A549 (cell line): ENCODE measurements at regions not wholly inside any gene's neighbourhood (a gene's known extent, or its start where the extent isn't known, plus 50 kb on each side); places are given as distances from the start of the nearest gene placed in this dataset.

Experiments
- ATAC-seq, 2 experiments: fragments of 200-7000 bp in 1 of 2; fragments of >200 bp in 1 of 2; cut with Nextera tagmentation in 1 of 2; cut with Tn5 transposase in 1 of 2; 3 replicates each; pipeline versions ENCODE4 v1.8.0 to v1.9.1; 2018 to 2020; ENCODE audit warnings: mild to moderate bottlenecking in 1 of 2, moderate library complexity in 1 of 2
- CTCF ChIA-PET: fragments of 300-600 bp; sonication (Branson Sonifier 250); formaldehyde crosslinking; extraction: SDS; loops from one replicate; lab custom pipeline; 2021; ENCODE audit warnings: antibody characterized with exemption, inconsistent platforms; lab: Yijun Ruan, JAX
- POLR2A ChIA-PET: fragments of 350-600 bp; formaldehyde crosslinking; extraction: SDS; loops from one replicate; lab custom pipeline; 2021; ENCODE audit warnings: antibody characterized with exemption, inconsistent platforms; lab: Yijun Ruan, JAX
- DNase-seq, 2 experiments: peaks; one replicate each; pipeline versions ENCODE4 v3.0.0 to v3.0.0-alpha.2; 2011 to 2016; ENCODE audit warnings: low read depth in 1 of 2, low spot score in 1 of 2
- FAIRE-seq: peaks from 2 replicates; lab custom pipeline; 2011; peaks lifted over from hg19 to GRCh38; lab: Jason Lieb, UNC
- H3K27ac ChIP-seq, 2 experiments: fragments of >200 bp; sonication (Bioruptor Twin); formaldehyde crosslinking; 3 replicates each; pipeline ENCODE4 v1.5.1; 2016 to 2017
- H3K4me1 ChIP-seq: fragments of >200 bp; sonication (Bioruptor Twin); formaldehyde crosslinking; 3 replicates; pipeline ENCODE4 v1.6.1; 2016
- H3K4me2 ChIP-seq: fragments of >200 bp; sonication (Bioruptor Twin); formaldehyde crosslinking; 3 replicates; pipeline ENCODE4 v1.6.1; 2016
- H3K4me3 ChIP-seq: fragments of >200 bp; sonication (Bioruptor Twin); formaldehyde crosslinking; 3 replicates; pipeline ENCODE4 v1.5.1; 2016
- H3K9me3 ChIP-seq: fragments of >200 bp; sonication (Bioruptor Twin); formaldehyde crosslinking; 3 replicates; pipeline ENCODE4 v1.6.1; 2016
- ATOH8 ChIP-seq: fragments of 250-450 bp; sonication (Bioruptor Pico); IDR thresholded peaks from 2 replicates; pipeline ENCODE4 v1.5.0; 2020; ENCODE audit warnings: low read depth, mild to moderate bottlenecking, moderate library complexity
- BHLHE40 ChIP-seq: IDR thresholded peaks from 2 replicates; pipeline ENCODE4 v1.6.1; 2012; ENCODE audit warnings: low read depth, low read length, inconsistent platforms
- CBX2 ChIP-seq: fragments of 200-600 bp; sonication (generic); IDR thresholded peaks from 2 replicates; pipeline ENCODE4 v1.6.1; 2016; ENCODE audit warnings: low read depth, mild to moderate bottlenecking, borderline replicate concordance
- CBX8 ChIP-seq: fragments of 200-600 bp; sonication (generic); IDR thresholded peaks from 2 replicates; pipeline ENCODE4 v1.6.1; 2016
- CHD2 ChIP-seq: fragments of 150-350 bp; IDR thresholded peaks from 2 replicates; pipeline ENCODE4 v1.6.1; 2014; ENCODE audit warnings: low read length; ENCODE audit not compliant: partially characterized antibody
- CHD4 ChIP-seq: fragments of 200-600 bp; sonication (generic); IDR thresholded peaks from 2 replicates; pipeline ENCODE4 v1.6.1; 2016; ENCODE audit warnings: antibody characterized with exemption, mild to moderate bottlenecking, borderline replicate concordance
- EHF ChIP-seq: fragments of 250-450 bp; sonication (Bioruptor Pico); IDR thresholded peaks from 2 replicates; pipeline ENCODE4 v1.5.0; 2020; ENCODE audit warnings: mild to moderate bottlenecking
- EHMT2 ChIP-seq: fragments of 200-600 bp; sonication (generic); IDR thresholded peaks from 2 replicates; pipeline ENCODE4 v1.6.1; 2016; ENCODE audit warnings: antibody characterized with exemption, low read depth, mild to moderate bottlenecking, moderate library complexity
- FOSB ChIP-seq: fragments of 250-450 bp; sonication (Bioruptor Pico); IDR thresholded peaks from 2 replicates; pipeline ENCODE4 v1.5.0; 2020; ENCODE audit warnings: mild to moderate bottlenecking, moderate library complexity
- FOSL2 ChIP-seq, 2 experiments: fragments of 450-650 bp in 1 of 2; fragments of >200 bp in 1 of 2; sonication (Bioruptor Twin) in 1 of 2; formaldehyde crosslinking; IDR thresholded peaks; 2 replicates each; pipeline versions ENCODE4 v1.5.0 to v1.6.1; 2016 to 2020; ENCODE audit warnings: mild to moderate bottlenecking in 1 of 2, moderate library complexity in 1 of 2
- FOXS1 ChIP-seq: fragments of 250-450 bp; sonication (Bioruptor Pico); IDR thresholded peaks from 2 replicates; pipeline ENCODE4 v1.5.0; 2020; ENCODE audit warnings: mild to moderate bottlenecking, moderate library complexity
- GATA3 ChIP-seq: IDR thresholded peaks from 2 replicates; pipeline ENCODE4 v1.6.1; 2012; ENCODE audit warnings: borderline replicate concordance
- HDAC2 ChIP-seq: fragments of 200-600 bp; sonication (generic); IDR thresholded peaks from 2 replicates; pipeline ENCODE4 v1.6.1; 2016
- HEYL ChIP-seq: fragments of 250-450 bp; sonication (Bioruptor Pico); IDR thresholded peaks from 2 replicates; pipeline ENCODE4 v1.8.0; 2021; ENCODE audit warnings: mild to moderate bottlenecking, moderate library complexity
- HOXA7 ChIP-seq: fragments of 250-450 bp; sonication (Bioruptor Pico); IDR thresholded peaks from 2 replicates; pipeline ENCODE4 v1.5.0; 2020; ENCODE audit warnings: mild to moderate bottlenecking, moderate library complexity
- HOXB5 ChIP-seq: fragments of 250-450 bp; sonication (Bioruptor Pico); IDR thresholded peaks from 2 replicates; pipeline ENCODE4 v1.5.0; 2020; ENCODE audit warnings: mild to moderate bottlenecking, moderate library complexity
- JUNB ChIP-seq: fragments of >200 bp; sonication (Bioruptor Twin); formaldehyde crosslinking; IDR thresholded peaks from 2 replicates; pipeline ENCODE4 v1.6.1; 2016
- MAFK ChIP-seq: fragments of 450-650 bp; IDR thresholded peaks from 2 replicates; pipeline ENCODE4 v1.6.1; 2014; ENCODE audit not compliant: partially characterized antibody
- MAZ ChIP-seq: fragments of 150-350 bp; IDR thresholded peaks from 2 replicates; pipeline ENCODE4 v1.6.1; 2014; ENCODE audit warnings: antibody characterized with exemption, low read depth, low read length, borderline replicate concordance
- NR3C1 ChIP-seq: fragments of >200 bp; sonication (Bioruptor Twin); formaldehyde crosslinking; IDR thresholded peaks from 3 replicates; pipeline ENCODE4 v1.6.1; 2017
- PHF8 ChIP-seq: fragments of 200-600 bp; sonication (generic); IDR thresholded peaks from 2 replicates; pipeline ENCODE4 v1.6.1; 2016; ENCODE audit warnings: low read depth, mild to moderate bottlenecking, antibody characterized with exemption, moderate library complexity, borderline replicate concordance
- POLR2AphosphoS2 ChIP-seq: conservative IDR thresholded peaks from 2 replicates; pipeline ENCODE4 v1.6.1; 2012; ENCODE audit warnings: low read length, improper control_type of control experiment, inconsistent platforms
- RCOR1 ChIP-seq: fragments of 150-350 bp; IDR thresholded peaks from 2 replicates; pipeline ENCODE4 v1.6.1; 2014; ENCODE audit warnings: antibody characterized with exemption, low read length, low read depth
- SREBF2 ChIP-seq: fragments of 450-650 bp; IDR thresholded peaks from 2 replicates; pipeline ENCODE4 v1.6.1; 2014; ENCODE audit warnings: mild to moderate bottlenecking, moderate library complexity
- USF2 ChIP-seq: fragments of 450-650 bp; IDR thresholded peaks from 2 replicates; pipeline ENCODE4 v1.6.1; 2014; ENCODE audit warnings: antibody characterized with exemption
- ZFP36 ChIP-seq: fragments of 450-650 bp; IDR thresholded peaks from 2 replicates; pipeline ENCODE4 v1.6.1; 2014; ENCODE audit warnings: borderline replicate concordance; ENCODE audit not compliant: partially characterized antibody
- ZNF302 ChIP-seq: fragments of 250-450 bp; sonication (Bioruptor Pico); IDR thresholded peaks from 2 replicates; pipeline ENCODE4 v1.9.0; 2021; ENCODE audit warnings: inconsistent platforms, mild to moderate bottlenecking, moderate library complexity
- WGBS: methylation state at CpG from one replicate; pipeline ENCODE4 v1.1.6; 2017; ENCODE audit errors: missing lambda C conversion rate; 5-methylcytosine and 5-hydroxymethylcytosine counted together
- TF ChIP-seq, protein P1 (sequence below): fragments of >200 bp; sonication (Bioruptor Twin); formaldehyde crosslinking; IDR thresholded peaks from 3 replicates; pipeline ENCODE4 v1.6.1; 2016
- TF ChIP-seq, protein P2 (sequence below): fragments of 200-600 bp; sonication (generic); IDR thresholded peaks from 2 replicates; pipeline ENCODE4 v1.6.1; 2016; ENCODE audit warnings: antibody characterized with exemption, mild to moderate bottlenecking, moderate library complexity

DNA sequence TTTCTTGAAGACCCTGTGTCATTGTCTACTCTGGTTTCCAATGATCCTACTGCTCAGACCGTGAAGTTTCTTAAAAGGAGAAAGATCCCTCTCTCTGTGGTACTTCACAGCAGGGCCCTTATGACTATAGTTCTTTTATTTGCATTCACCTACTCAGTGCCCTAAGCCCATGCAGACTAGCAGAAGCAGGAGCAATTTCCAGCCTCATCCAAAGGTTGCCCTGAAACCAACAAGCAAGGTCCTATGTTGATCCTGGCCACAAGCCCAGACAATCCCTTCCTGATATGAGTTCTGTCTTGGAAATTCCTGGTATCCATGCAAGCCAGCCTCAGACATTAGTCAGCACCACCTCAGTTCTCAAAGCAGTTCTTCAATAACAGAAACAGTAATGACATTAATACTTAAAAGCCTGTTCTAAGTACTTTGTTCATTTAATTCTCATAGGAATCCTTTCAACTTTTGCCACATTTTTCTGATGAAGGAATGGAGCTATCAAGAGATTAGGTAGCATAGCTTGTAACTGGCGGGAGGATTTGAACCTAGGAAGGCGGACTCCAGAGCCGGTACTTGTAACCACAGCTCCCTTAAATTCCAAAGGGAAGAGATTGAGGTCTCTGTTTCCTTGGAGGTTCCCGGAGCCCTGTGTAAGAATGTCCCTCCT lies 58.1 kb upstream of the ST8SIA6 start (continued):
- TF ChIP-seq FOSL2 (IDR thresholded peaks at IDR 0.05) (peak; percentile 47; the same call in 1 of the 2 replicates), FOSL2 (CRISPR knock-in tag; IDR thresholded peaks at IDR 0.05) (peak; percentile 82), NR3C1 (no peak), MAFK (no peak), GATA3 (peak; percentile 68; the same call in 1 of the 2 replicates), JUNB (peak; percentile 57), ZNF302 (CRISPR knock-in tag) (no peak), EHF (CRISPR knock-in tag) (no peak), POLR2AphosphoS2 (no peak), SREBF2 (no peak), FOXS1 (CRISPR knock-in tag) (peak; percentile 91; the same call in 1 of the 2 replicates)
- TF ChIP-seq, protein P1, sequence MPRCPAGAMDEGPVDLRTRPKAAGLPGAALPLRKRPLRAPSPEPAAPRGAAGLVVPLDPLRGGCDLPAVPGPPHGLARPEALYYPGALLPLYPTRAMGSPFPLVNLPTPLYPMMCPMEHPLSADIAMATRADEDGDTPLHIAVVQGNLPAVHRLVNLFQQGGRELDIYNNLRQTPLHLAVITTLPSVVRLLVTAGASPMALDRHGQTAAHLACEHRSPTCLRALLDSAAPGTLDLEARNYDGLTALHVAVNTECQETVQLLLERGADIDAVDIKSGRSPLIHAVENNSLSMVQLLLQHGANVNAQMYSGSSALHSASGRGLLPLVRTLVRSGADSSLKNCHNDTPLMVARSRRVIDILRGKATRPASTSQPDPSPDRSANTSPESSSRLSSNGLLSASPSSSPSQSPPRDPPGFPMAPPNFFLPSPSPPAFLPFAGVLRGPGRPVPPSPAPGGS, result no peak
- TF ChIP-seq, all 56 proteins: peak for 9

- FAIRE-seq, result no peak
- TF ChIP-seq RCOR1 (no peak), ZFP36 (no peak), EHMT2 (no peak), FOSB (CRISPR knock-in tag) (no peak), USF2 (no peak), HDAC2 (no peak), PHF8 (no peak), CBX8 (no peak), MAZ (no peak), SREBF2 (no peak), HOXA7 (CRISPR knock-in tag) (no peak), ATOH8 (CRISPR knock-in tag) (no peak), HOXB5 (CRISPR knock-in tag) (no peak), BHLHE40 (no peak), HEYL (CRISPR knock-in tag) (no peak), CHD4 (no peak), CBX2 (no peak), CHD2 (no peak)
- TF ChIP-seq, protein P2, sequence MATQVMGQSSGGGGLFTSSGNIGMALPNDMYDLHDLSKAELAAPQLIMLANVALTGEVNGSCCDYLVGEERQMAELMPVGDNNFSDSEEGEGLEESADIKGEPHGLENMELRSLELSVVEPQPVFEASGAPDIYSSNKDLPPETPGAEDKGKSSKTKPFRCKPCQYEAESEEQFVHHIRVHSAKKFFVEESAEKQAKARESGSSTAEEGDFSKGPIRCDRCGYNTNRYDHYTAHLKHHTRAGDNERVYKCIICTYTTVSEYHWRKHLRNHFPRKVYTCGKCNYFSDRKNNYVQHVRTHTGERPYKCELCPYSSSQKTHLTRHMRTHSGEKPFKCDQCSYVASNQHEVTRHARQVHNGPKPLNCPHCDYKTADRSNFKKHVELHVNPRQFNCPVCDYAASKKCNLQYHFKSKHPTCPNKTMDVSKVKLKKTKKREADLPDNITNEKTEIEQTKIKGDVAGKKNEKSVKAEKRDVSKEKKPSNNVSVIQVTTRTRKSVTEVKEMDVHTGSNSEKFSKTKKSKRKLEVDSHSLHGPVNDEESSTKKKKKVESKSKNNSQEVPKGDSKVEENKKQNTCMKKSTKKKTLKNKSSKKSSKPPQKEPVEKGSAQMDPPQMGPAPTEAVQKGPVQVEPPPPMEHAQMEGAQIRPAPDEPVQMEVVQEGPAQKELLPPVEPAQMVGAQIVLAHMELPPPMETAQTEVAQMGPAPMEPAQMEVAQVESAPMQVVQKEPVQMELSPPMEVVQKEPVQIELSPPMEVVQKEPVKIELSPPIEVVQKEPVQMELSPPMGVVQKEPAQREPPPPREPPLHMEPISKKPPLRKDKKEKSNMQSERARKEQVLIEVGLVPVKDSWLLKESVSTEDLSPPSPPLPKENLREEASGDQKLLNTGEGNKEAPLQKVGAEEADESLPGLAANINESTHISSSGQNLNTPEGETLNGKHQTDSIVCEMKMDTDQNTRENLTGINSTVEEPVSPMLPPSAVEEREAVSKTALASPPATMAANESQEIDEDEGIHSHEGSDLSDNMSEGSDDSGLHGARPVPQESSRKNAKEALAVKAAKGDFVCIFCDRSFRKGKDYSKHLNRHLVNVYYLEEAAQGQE, result no peak
- TF ChIP-seq, protein P1, result no peak
Observed at GRCh38 chr10:17510242-17510908, 56.0 kb upstream of the ST8SIA6 start.

More at GRCh38 chr10:17510242-17510908, 56.0 kb upstream of the ST8SIA6 start:
- H3K9me3 ChIP-seq, result no peaks in the 10 kb centered on the region
- peak overlapping the region in 1 of 2 experiments; percentile 88; a peak in 3 of 6 replicates for H3K27ac ChIP-seq
- ATAC-seq, result no peak
- H3K4me2 ChIP-seq, result no peak overlapping the region
- DNase-seq, result no peak
- 84% methylated on average over 5 of the region's 5 CpGs for WGBS
- H3K4me1 ChIP-seq, result peaks cover 32% of the 10 kb centered on the region
- H3K4me3 ChIP-seq, result no peak overlapping the region
- POLR2A ChIA-PET, result no interaction called here
- CTCF ChIA-PET, result interaction anchor here (1.5 to 1.6 kb wide), 2 partner anchors 101 to 690 kb away, joined by 3 read pairs; no protein-coding TSS in a partner anchor
